K562 (cell line): ENCODE measurements at regions not wholly inside any gene's neighbourhood (a gene's known extent, or its start where the extent isn't known, plus 50 kb on each side); places are given as distances from the start of the nearest gene placed in this dataset.

ENCODE experiments used
- ATAC-seq: fragments of 200-7000 bp; cut with Tn5 transposase; 3 replicates; pipeline ENCODE4 v1.9.1; 2020; ENCODE audit warnings: moderate library complexity
- BruUV-seq: library from RNA; stranded (reverse); fragments of 400-500 nt; replicated peaks from 2 replicates; lab custom pipeline; 2021; lab: Mats Ljungman, UMichigan
- CTCF ChIA-PET: fragments of 300-600 bp; formaldehyde crosslinking; extraction: SDS; loops from one replicate; lab custom pipeline; 2021; ENCODE audit warnings: low intra/inter-chr PET ratio; lab: Yijun Ruan, JAX
- POLR2A ChIA-PET: fragments of 300-600, 350-650 bp; sonication (Branson Sonifier 250); formaldehyde crosslinking; extraction: SDS; loops from one replicate; lab custom pipeline; 2021; ENCODE audit warnings: antibody characterized with exemption, inconsistent platforms; lab: Yijun Ruan, JAX
- DNase-seq, 4 experiments: peaks; one replicate each; pipeline versions ENCODE4 v3.0.0 to v3.0.0-alpha.2; 2011 to 2018; ENCODE audit warnings: low spot score in 3 of 4, mixed read lengths in 3 of 4; ENCODE audit errors: extremely low read depth in 1 of 4
- FAIRE-seq: peaks from 2 replicates; lab custom pipeline; 2011; peaks lifted over from hg19 to GRCh38; lab: Jason Lieb, UNC
- H2AFZ ChIP-seq: 2 replicates; pipeline ENCODE4 v1.6.0; 2011; ENCODE audit warnings: low read depth, low read length, control low read depth, inconsistent platforms
- H3K27ac ChIP-seq: fragments of 200-600 bp; 3 replicates; pipeline ENCODE4 v1.8.0; 2011; ENCODE audit warnings: low read depth, mild to moderate bottlenecking, control low read depth, inconsistent platforms, low read length, moderate library complexity, mixed read lengths; ENCODE audit errors: extremely low read depth
- H3K27me3 ChIP-seq, 2 experiments: fragments of 300-600 bp in 1 of 2; 2 replicates in 1 of 2; 3 replicates in 1 of 2; pipeline versions ENCODE4 v1.6.0 to v1.8.0; 2011; ENCODE audit warnings: inconsistent platforms in 2 of 2, low read length in 2 of 2, mild to moderate bottlenecking in 1 of 2, mixed read lengths in 1 of 2, moderate library complexity in 1 of 2; ENCODE audit not compliant: control insufficient read depth in 2 of 2, insufficient read depth in 2 of 2
- H3K36me3 ChIP-seq: fragments of 300-600 bp; 3 replicates; pipeline ENCODE4 v1.8.0; 2011; ENCODE audit warnings: mild to moderate bottlenecking, low read length, inconsistent platforms; ENCODE audit not compliant: control insufficient read depth, insufficient read depth
- H3K4me1 ChIP-seq, 2 experiments: fragments of 200-600 bp in 1 of 2; replicated peaks in 1 of 2; 2 replicates in 1 of 2; 3 replicates in 1 of 2; pipeline versions ENCODE4 v1.5.1 to v1.8.0; 2011; ENCODE audit warnings: inconsistent platforms in 2 of 2, low read length in 2 of 2, mild to moderate bottlenecking in 1 of 2, mixed read lengths in 1 of 2, moderate library complexity in 1 of 2; ENCODE audit not compliant: control insufficient read depth in 2 of 2, insufficient read depth in 2 of 2
- H3K4me2 ChIP-seq: 2 replicates; pipeline ENCODE4 v1.6.1; 2011; ENCODE audit warnings: low read length, control low read depth, inconsistent platforms, mixed read lengths; ENCODE audit not compliant: insufficient read depth
- H3K4me3 ChIP-seq: fragments of 200-600 bp; sonication (generic), shearing (Covaris generic); 2 replicates; pipeline ENCODE4 v1.5.1; 2016; ENCODE audit warnings: control low read depth, inconsistent platforms
- H3K79me2 ChIP-seq: fragments of 200-600 bp; 3 replicates; pipeline ENCODE4 v1.8.0; 2011; ENCODE audit warnings: low read length, inconsistent platforms; ENCODE audit not compliant: control insufficient read depth, insufficient read depth
- H3K9ac ChIP-seq, 2 experiments: 2 replicates each; pipeline versions ENCODE4 v1.6.0 to v1.6.1; 2011; ENCODE audit warnings: low read depth in 2 of 2, low read length in 2 of 2, control low read depth in 1 of 2, inconsistent platforms in 1 of 2, mild to moderate bottlenecking in 1 of 2, mixed read lengths in 1 of 2; ENCODE audit not compliant: insufficient read depth in 1 of 2
- H3K9me1 ChIP-seq: one replicate; pipeline ENCODE4 v1.6.0; 2011; ENCODE audit warnings: inconsistent platforms, mild to moderate bottlenecking, low read length, moderate library complexity; ENCODE audit not compliant: control insufficient read depth, insufficient read depth
- H3K9me3 ChIP-seq: replicated peaks from 2 replicates; pipeline ENCODE4 v1.5.1; 2011; ENCODE audit warnings: low read depth, low read length, inconsistent platforms; ENCODE audit not compliant: control insufficient read depth, insufficient read depth
- H4K20me1 ChIP-seq: replicated peaks from 2 replicates; pipeline ENCODE4 v1.6.1; 2011; ENCODE audit warnings: low read length, inconsistent platforms, mixed read lengths; ENCODE audit not compliant: control insufficient read depth, insufficient read depth
- EP400 ChIP-seq: fragments of 450-650 bp; IDR thresholded peaks from 2 replicates; pipeline ENCODE4 v1.6.1; 2017; ENCODE audit warnings: antibody characterized with exemption, mild to moderate bottlenecking, moderate library complexity
- HDAC3 ChIP-seq: fragments of 450-650 bp; IDR thresholded peaks from 2 replicates; pipeline ENCODE4 v1.6.1; 2018; ENCODE audit warnings: borderline replicate concordance, mild to moderate bottlenecking, moderate library complexity; ENCODE audit not compliant: partially characterized antibody
- HIVEP1 ChIP-seq: fragments of 250-450 bp; sonication (Bioruptor Pico); IDR thresholded peaks from 2 replicates; pipeline ENCODE4 v1.4.0; 2020; ENCODE audit warnings: mild to moderate bottlenecking
- IRF2 ChIP-seq: sonication (generic); formaldehyde crosslinking; IDR thresholded peaks from 2 replicates; pipeline ENCODE4 v1.8.1; 2022; ENCODE audit warnings: mild to moderate bottlenecking, missing genetic modification reagents
- MTA1 ChIP-seq: fragments of 450-650 bp; IDR thresholded peaks from 2 replicates; pipeline ENCODE4 v1.6.1; 2017; ENCODE audit warnings: borderline replicate concordance
- NFXL1 ChIP-seq: fragments of 450-650 bp; formaldehyde crosslinking; IDR thresholded peaks from 2 replicates; pipeline ENCODE4 v1.4.0; 2021; ENCODE audit warnings: mild to moderate bottlenecking
- RNF2 ChIP-seq: sonication (generic); IDR thresholded peaks from 2 replicates; pipeline ENCODE4 v1.6.1; 2016
- SAFB2 ChIP-seq: fragments of 200-400 bp; formaldehyde crosslinking; IDR thresholded peaks from 2 replicates; pipeline ENCODE4 v1.6.1; 2018; ENCODE audit warnings: borderline replicate concordance, low read length, low read depth, moderate library complexity; ENCODE audit not compliant: severe bottlenecking
- SMAD3 ChIP-seq: fragments of 450-650 bp; formaldehyde crosslinking; conservative IDR thresholded peaks from 2 replicates; pipeline ENCODE4 v1.4.0; 2020; ENCODE audit warnings: mild to moderate bottlenecking
- SMARCE1 ChIP-seq: fragments of 450-650 bp; IDR thresholded peaks from 2 replicates; pipeline ENCODE4 v1.7.1; 2016; ENCODE audit warnings: mild to moderate bottlenecking
- TCF3 ChIP-seq: sonication (generic); formaldehyde crosslinking; IDR thresholded peaks from 2 replicates; pipeline ENCODE4 v1.4.0; 2020; ENCODE audit warnings: mild to moderate bottlenecking, missing genetic modification reagents
- ZC3H11A ChIP-seq: IDR thresholded peaks from 2 replicates; pipeline ENCODE4 v1.6.1; 2012; ENCODE audit warnings: low read depth, low read length, improper control_type of control experiment
- ZC3H4 ChIP-seq: sonication (generic); formaldehyde crosslinking; IDR thresholded peaks from 2 replicates; pipeline ENCODE4 v1.9.0; 2021; ENCODE audit warnings: missing genetic modification reagents, borderline replicate concordance
- ZKSCAN1 ChIP-seq: fragments of 150-350 bp; IDR thresholded peaks from 2 replicates; pipeline ENCODE4 v1.6.1; 2016; ENCODE audit warnings: low read depth, low read length
- ZNF3 ChIP-seq: fragments of 250-450 bp; sonication (Bioruptor Pico); IDR thresholded peaks from 2 replicates; pipeline ENCODE4 v1.5.0; 2021; ENCODE audit warnings: mild to moderate bottlenecking, moderate library complexity
- ZNF436 ChIP-seq: fragments of 250-450, 450-650 bp; sonication (Bioruptor Pico); formaldehyde crosslinking; IDR thresholded peaks from 2 replicates; pipeline ENCODE4 v1.7.0; 2020; ENCODE audit warnings: mild to moderate bottlenecking
- ZNF561 ChIP-seq: fragments of 450-650 bp; formaldehyde crosslinking; conservative IDR thresholded peaks from 2 replicates; pipeline ENCODE4 v1.4.0; 2020; ENCODE audit warnings: mild to moderate bottlenecking, moderate library complexity
- in situ Hi-C: fragments of 300-500 bp; cut with MboI; formaldehyde crosslinking; loops from 4 replicates; pipeline ENCODE4 v1.15.0; 2018; ENCODE audit warnings: inconsistent platforms, mixed read lengths
- intact Hi-C: fragments of 100-400 bp; cut with micrococcal nuclease; formaldehyde crosslinking; loops from 2 replicates; pipeline ENCODE4 v1.14.2; 2022
- TF ChIP-seq, protein P1 (sequence below): sonication (generic); formaldehyde crosslinking; IDR thresholded peaks from 2 replicates; pipeline ENCODE4 v1.8.0; 2022; ENCODE audit warnings: mild to moderate bottlenecking, missing genetic modification reagents
- TF ChIP-seq, protein P2 (sequence below): sonication (generic); formaldehyde crosslinking; IDR thresholded peaks from 2 replicates; pipeline ENCODE4 v1.8.0; 2022; ENCODE audit warnings: mild to moderate bottlenecking, missing genetic modification reagents

DNA sequence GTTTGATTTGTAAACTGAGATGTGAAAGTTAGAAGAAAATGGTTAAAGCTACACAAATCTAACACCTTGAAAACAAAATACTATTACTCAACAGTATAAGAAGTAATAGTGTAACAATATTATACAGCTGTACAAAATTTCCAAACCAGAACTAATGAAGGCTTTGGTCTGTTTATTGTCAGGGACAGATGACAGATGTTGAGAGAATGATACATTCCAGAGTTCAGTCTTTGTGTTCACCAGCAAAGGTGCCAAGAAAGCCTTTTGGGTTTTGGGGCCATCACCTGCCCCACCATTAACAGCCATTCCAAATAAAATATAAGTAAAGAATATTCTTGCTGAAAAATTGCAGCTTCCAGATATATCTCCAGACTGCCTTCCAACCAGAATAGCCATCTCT, 439.3 kb downstream of the PCDH20 start:
- DNase-seq (no peak), FAIRE-seq (no peak)

More for the DNA sequence above, 439.3 kb downstream of the PCDH20 start:
- Histone ChIP-seq H2AFZ (no peak overlapping the region), H3K4me1 (no peaks in the 10 kb centered on the region), H3K27me3 (no peaks in the 10 kb centered on the region), H3K9me3 (no peaks in the 10 kb centered on the region), H3K9me1 (no peaks in the 10 kb centered on the region), H3K4me3 (no peak overlapping the region), H3K27ac (no peak overlapping the region), H3K36me3 (no peaks in the 10 kb centered on the region), H3K4me2 (no peak overlapping the region), H3K9ac (no peak overlapping the region), H3K79me2 (no peaks in the 10 kb centered on the region), H4K20me1 (no peaks in the 10 kb centered on the region)
- intact Hi-C loops (no loop called here), in situ Hi-C loops (no loop called here)
- POLR2A ChIA-PET = no interaction called here
- TF ChIP-seq NFXL1 (CRISPR knock-in tag) (no peak), SMAD3 (CRISPR knock-in tag) (no peak), HIVEP1 (CRISPR knock-in tag) (no peak), HDAC3 (no peak), ZNF3 (CRISPR knock-in tag) (no peak), TCF3 (no peak), ZC3H11A (no peak), ZKSCAN1 (no peak), SMARCE1 (no peak), RNF2 (no peak), ZNF561 (no peak), SAFB2 (no peak), IRF2 (CRISPR knock-in tag) (no peak), ZC3H4 (CRISPR knock-in tag) (no peak), ZNF436 (no peak), MTA1 (no peak), EP400 (no peak)
- TF ChIP-seq, protein P1, sequence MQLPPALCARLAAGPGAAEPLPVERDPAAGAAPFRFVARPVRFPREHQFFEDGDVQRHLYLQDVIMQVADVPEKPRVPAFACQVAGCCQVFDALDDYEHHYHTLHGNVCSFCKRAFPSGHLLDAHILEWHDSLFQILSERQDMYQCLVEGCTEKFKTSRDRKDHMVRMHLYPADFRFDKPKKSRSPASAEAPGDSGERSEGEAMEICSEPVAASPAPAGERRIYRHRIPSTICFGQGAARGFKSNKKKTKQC = no peak
- TF ChIP-seq, protein P2, sequence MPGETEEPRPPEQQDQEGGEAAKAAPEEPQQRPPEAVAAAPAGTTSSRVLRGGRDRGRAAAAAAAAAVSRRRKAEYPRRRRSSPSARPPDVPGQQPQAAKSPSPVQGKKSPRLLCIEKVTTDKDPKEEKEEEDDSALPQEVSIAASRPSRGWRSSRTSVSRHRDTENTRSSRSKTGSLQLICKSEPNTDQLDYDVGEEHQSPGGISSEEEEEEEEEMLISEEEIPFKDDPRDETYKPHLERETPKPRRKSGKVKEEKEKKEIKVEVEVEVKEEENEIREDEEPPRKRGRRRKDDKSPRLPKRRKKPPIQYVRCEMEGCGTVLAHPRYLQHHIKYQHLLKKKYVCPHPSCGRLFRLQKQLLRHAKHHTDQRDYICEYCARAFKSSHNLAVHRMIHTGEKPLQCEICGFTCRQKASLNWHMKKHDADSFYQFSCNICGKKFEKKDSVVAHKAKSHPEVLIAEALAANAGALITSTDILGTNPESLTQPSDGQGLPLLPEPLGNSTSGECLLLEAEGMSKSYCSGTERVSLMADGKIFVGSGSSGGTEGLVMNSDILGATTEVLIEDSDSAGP = no peak
- no peak for ATAC-seq
- CTCF ChIA-PET = no interaction called here
- BruUV-seq = no TSS peak
